HG02610 (cell line): ENCODE measurements at regions not wholly inside any gene's neighbourhood (a gene's known extent, or its start where the extent isn't known, plus 50 kb on each side); places are given as distances from the start of the nearest gene placed in this dataset.

Source experiments
- ATAC-seq: cut with Tn5 transposase; IDR thresholded peaks from one replicate; pipeline ENCODE4 v1.9.1; 2021; ENCODE audit warnings: mild to moderate bottlenecking, moderate library complexity; ENCODE audit not compliant: unreplicated experiment

GRCh38 chr12:67452119-67452805 is 183.1 kb downstream of the CAND1 start:
- peak; percentile 70 for ATAC-seq

- no peak for ATAC-seq
Measured at GRCh38 chr12:67453191-67453590, 184.0 kb downstream of the CAND1 start.

- ATAC-seq, result no peak
Measured at GRCh38 chr12:67455236-67455635, 186.1 kb downstream of the CAND1 start.

GRCh38 chr12:67456431-67456901 is 187.3 kb downstream of the CAND1 start:
- no peak for ATAC-seq

- no peak for ATAC-seq
Measured at GRCh38 chr12:67457136-67457535, 188.0 kb downstream of the CAND1 start.

- no peak for ATAC-seq
Measured at GRCh38 chr12:67457778-67458665, 188.9 kb downstream of the CAND1 start.

GRCh38 chr12:67459173-67459572 is 189.4 kb upstream of the DYRK2 start:
- no peak for ATAC-seq

- no peak for ATAC-seq
Measured at GRCh38 chr12:67459578-67459977, 189.0 kb upstream of the DYRK2 start.

- no peak for ATAC-seq
Measured at GRCh38 chr12:67460388-67460787, 188.2 kb upstream of the DYRK2 start.

GRCh38 chr12:67468549-67469245 is 179.8 kb upstream of the DYRK2 start:
- no peak for ATAC-seq

GRCh38 chr12:67469666-67470065 is 178.9 kb upstream of the DYRK2 start:
- no peak for ATAC-seq

GRCh38 chr12:67471810-67472209 is 176.7 kb upstream of the DYRK2 start:
- no peak for ATAC-seq

GRCh38 chr12:67472539-67472938 is 176.0 kb upstream of the DYRK2 start:
- no peak for ATAC-seq

- no peak for ATAC-seq
Measured at GRCh38 chr12:67474934-67475620, 173.5 kb upstream of the DYRK2 start.

GRCh38 chr12:67475725-67476124 is 172.8 kb upstream of the DYRK2 start:
- ATAC-seq, result no peak

GRCh38 chr12:67477681-67478265 is 170.8 kb upstream of the DYRK2 start:
- no peak for ATAC-seq

GRCh38 chr12:67482751-67483661 is 165.5 kb upstream of the DYRK2 start:
- peak; percentile 72 for ATAC-seq

GRCh38 chr12:67483871-67484554 is 164.5 kb upstream of the DYRK2 start:
- peak; percentile 71 for ATAC-seq
